NCI-H460 (cell line): ENCODE measurements at regions not wholly inside any gene's neighbourhood (a gene's known extent, or its start where the extent isn't known, plus 50 kb on each side); places are given as distances from the start of the nearest gene placed in this dataset.

Source experiments
- DNase-seq: peaks from one replicate; pipeline ENCODE4 v3.0.0-alpha.2; 2016; ENCODE audit warnings: low read depth; ENCODE audit errors: extremely low read depth

DNA sequence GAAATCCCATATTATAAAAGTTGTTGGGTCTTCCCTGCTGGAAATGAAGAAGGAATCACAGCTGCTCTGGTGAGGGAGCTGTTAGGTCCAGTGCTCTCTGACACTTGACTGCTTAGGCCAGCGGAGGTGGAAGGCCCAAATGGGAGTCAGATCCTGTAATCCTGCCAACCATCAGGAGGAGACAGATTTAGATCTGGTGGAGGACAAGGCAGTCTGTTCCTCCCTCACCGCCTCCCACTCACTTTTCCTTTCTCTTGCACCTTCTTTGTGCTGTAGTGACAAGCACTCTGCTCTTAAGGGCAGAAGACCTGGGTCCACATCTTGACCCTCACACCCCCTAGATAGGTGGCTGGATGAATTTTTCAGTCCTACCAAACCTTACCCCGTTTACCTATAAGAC is 59.7 kb upstream of the CHST1 start:
- DNase-seq = no peak

DNA sequence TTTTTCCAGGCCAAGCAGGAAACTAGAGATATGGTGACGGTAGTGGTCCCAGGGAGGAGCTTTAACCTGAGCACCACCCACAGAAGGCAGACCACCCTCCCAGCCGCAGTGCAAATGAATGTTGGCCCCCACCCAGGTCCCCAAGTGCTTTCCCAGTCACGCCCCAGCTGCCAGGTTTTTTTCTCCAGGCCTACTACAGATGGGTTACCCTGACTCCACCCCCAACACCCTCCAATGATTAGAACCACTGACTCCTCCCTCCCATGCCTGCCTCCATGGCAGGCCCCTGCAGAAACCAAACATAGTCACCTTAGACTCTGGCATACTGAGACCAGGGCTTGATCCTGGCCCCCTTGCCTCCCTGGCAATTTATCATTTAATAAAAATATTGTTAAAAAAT is 58.7 kb upstream of the CHST1 start:
- DNase-seq = no peak

DNA sequence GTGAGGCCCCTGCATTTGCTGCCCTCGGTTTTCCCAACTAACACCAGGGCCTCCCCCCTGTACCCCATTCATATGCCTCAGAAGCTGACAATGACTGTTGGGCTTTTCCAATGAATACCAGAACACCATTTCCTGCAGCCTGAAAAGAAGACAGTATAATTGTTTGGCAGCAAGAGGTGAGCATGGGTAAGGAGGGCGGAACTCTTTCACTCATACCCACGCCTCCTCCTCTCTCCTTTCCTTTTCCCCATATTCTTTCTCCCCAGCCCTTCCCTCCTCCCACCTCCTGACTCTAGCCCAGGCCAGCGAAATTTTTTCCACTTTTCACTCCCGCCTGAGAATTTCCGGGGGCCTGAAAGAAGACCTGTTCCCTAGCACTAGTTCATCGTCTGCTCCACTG is 58.0 kb upstream of the CHST1 start:
- DNase-seq = no peak

GRCh38 chr11:45722144-45722543 is 56.7 kb upstream of the CHST1 start:
- no peak for DNase-seq

DNA sequence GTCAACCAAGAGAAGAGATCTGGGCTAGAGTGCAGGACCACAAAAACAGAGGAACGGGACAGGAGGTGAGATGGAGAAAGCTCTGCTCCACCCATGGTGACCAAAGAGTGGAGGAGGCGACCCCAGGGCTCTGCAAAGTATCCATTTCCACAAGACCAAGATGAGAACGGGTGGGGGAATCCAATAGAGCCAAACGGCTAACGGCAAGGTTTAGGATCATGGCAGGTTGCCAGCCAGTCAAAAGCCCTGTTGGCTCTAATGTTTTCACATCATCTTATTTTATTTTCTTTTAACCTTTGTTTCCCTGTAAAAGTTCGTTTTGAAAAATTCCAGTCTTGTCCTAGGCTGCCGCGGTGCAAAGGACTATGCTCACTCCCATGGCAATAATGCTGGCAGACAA is 52.1 kb upstream of the CHST1 start:
- DNase-seq = no peak

GRCh38 chr11:45715418-45715817 is 50.0 kb upstream of the CHST1 start:
- DNase-seq = no peak
